B cell (primary cell): ENCODE measurements at regions not wholly inside any gene's neighbourhood (a gene's known extent, or its start where the extent isn't known, plus 50 kb on each side); places are given as distances from the start of the nearest gene placed in this dataset.

Experiments used
- ATAC-seq: fragments of 200-7000 bp; cut with Tn5 transposase; one replicate; pipeline ENCODE4 v1.10.0; 2021; ENCODE audit warnings: low read depth, mild to moderate bottlenecking, moderate number of reproducible peaks, moderate library complexity
- CTCF ChIA-PET: fragments of 350-600 bp; sonication (Branson Sonifier 250); formaldehyde crosslinking; loops from one replicate; lab custom pipeline; 2021; ENCODE audit warnings: antibody characterized with exemption, inconsistent platforms; lab: Charles Lee
- POLR2A ChIA-PET: fragments of 350-600 bp; sonication (Branson Sonifier 250); formaldehyde crosslinking; loops from one replicate; lab custom pipeline; 2021; ENCODE audit warnings: antibody characterized with exemption; lab: Charles Lee
- DNase-seq: peaks from one replicate; pipeline ENCODE4 v3.0.0; 2013
- H2AFZ ChIP-seq: 2 replicates; pipeline ENCODE4 v1.6.1; 2012; ENCODE audit warnings: mild to moderate bottlenecking, low read depth, low read length; ENCODE audit not compliant: insufficient read depth, poor library complexity, severe bottlenecking
- H3K27ac ChIP-seq, 2 donors: 1 replicate in 1 of 2; 2 replicates in 1 of 2; pipeline ENCODE4 v1.5.1; 2012 to 2013; ENCODE audit warnings: low read length in 2 of 2, mild to moderate bottlenecking in 2 of 2, moderate library complexity in 1 of 2
- H3K27me3 ChIP-seq, 4 experiments: fragments of 200-600 bp in 1 of 4; sonication (generic) in 1 of 4; replicated peaks in 1 of 4; 1 replicate in 2 of 4; 2 replicates in 2 of 4; pipeline versions ENCODE4 v1.6.1 to v1.7.0; 2013 to 2016; ENCODE audit warnings: low read length in 3 of 4, mild to moderate bottlenecking in 2 of 4, mixed read lengths in 1 of 4, moderate library complexity in 1 of 4; ENCODE audit not compliant: insufficient read depth in 4 of 4, control insufficient read depth in 3 of 4; ENCODE audit errors: control extremely low read depth in 1 of 4
- H3K36me3 ChIP-seq, 2 experiments: replicated peaks in 1 of 2; 1 replicate in 1 of 2; 2 replicates in 1 of 2; pipeline versions ENCODE4 v1.6.1 to v1.7.1; 2013; ENCODE audit warnings: low read length in 1 of 2; ENCODE audit not compliant: insufficient read depth in 2 of 2, control insufficient read depth in 1 of 2; ENCODE audit errors: control extremely low read depth in 1 of 2, extremely low read depth in 1 of 2
- H3K4me1 ChIP-seq, 2 donors: fragments of 200-600 bp in 1 of 2; sonication (generic) in 1 of 2; 1 replicate in 1 of 2; 2 replicates in 1 of 2; pipeline versions ENCODE4 v1.5.1 to v1.6.1; 2013 to 2017; ENCODE audit warnings: low read length in 2 of 2; ENCODE audit not compliant: control insufficient read depth in 2 of 2, insufficient read depth in 2 of 2
- H3K4me2 ChIP-seq: replicated peaks from 2 replicates; pipeline ENCODE3; 2012; ENCODE audit warnings: mild to moderate bottlenecking, low read depth, low read length; ENCODE audit not compliant: poor library complexity, severe bottlenecking
- H3K4me3 ChIP-seq, 5 experiments: fragments of 200-600 bp in 1 of 5; sonication (generic) in 1 of 5; 1 replicate in 3 of 5; 2 replicates in 2 of 5; pipeline versions ENCODE4 v1.5.1 to v1.7.0; 2011 to 2016; ENCODE audit warnings: low read length in 4 of 5, mild to moderate bottlenecking in 4 of 5, low read depth in 2 of 5, control low read depth in 1 of 5, moderate library complexity in 1 of 5; ENCODE audit not compliant: insufficient read depth in 1 of 5; ENCODE audit errors: control extremely low read depth in 1 of 5, extremely low read depth in 1 of 5
- H3K79me2 ChIP-seq: fragments of 200-600 bp; sonication (generic); one replicate; pipeline ENCODE4 v1.6.0; 2016; ENCODE audit warnings: low read length; ENCODE audit not compliant: control insufficient read depth, insufficient read depth
- H3K9ac ChIP-seq: fragments of 200-600 bp; sonication (generic); 2 replicates; pipeline ENCODE4 v1.6.1; 2017; ENCODE audit warnings: mild to moderate bottlenecking, low read length, moderate library complexity
- H3K9me3 ChIP-seq, 3 donors: one replicate each; pipeline versions ENCODE4 v1.6.1 to v1.7.1; 2013; ENCODE audit warnings: low read length in 2 of 3; ENCODE audit not compliant: control insufficient read depth in 2 of 3, insufficient read depth in 1 of 3; ENCODE audit errors: control extremely low read depth in 1 of 3
- H4K20me1 ChIP-seq: 2 replicates; pipeline ENCODE4 v1.6.0; 2012; ENCODE audit warnings: mild to moderate bottlenecking, low read length; ENCODE audit not compliant: insufficient read depth, control insufficient read depth, poor library complexity, severe bottlenecking
- H3K27ac Mint-ChIP-seq: one replicate; pipeline ENCODE4 v1.8.0; 2021; ENCODE audit warnings: mixed read lengths
- H3K27me3 Mint-ChIP-seq: one replicate; pipeline ENCODE4 v1.8.0; 2021; ENCODE audit warnings: mixed read lengths
- H3K4me1 Mint-ChIP-seq: one replicate; pipeline ENCODE4 v1.8.0; 2021; ENCODE audit warnings: mixed read lengths
- H3K4me3 Mint-ChIP-seq: one replicate; pipeline ENCODE4 v1.8.0; 2021; ENCODE audit warnings: mixed read lengths
- H3K9me3 Mint-ChIP-seq: one replicate; pipeline ENCODE4 v1.8.0; 2022; ENCODE audit warnings: mixed read lengths; ENCODE audit not compliant: insufficient read depth
- CTCF ChIP-seq: fragments of 200-600 bp; IDR thresholded peaks from one replicate; pipeline ENCODE4 v1.8.0; 2022; ENCODE audit warnings: antibody characterized with exemption, mild to moderate bottlenecking
- EZH2 ChIP-seq: IDR thresholded peaks from 2 replicates; pipeline ENCODE4 v1.6.1; 2012; ENCODE audit warnings: borderline replicate concordance, low read depth, mild to moderate bottlenecking, moderate library complexity, low read length; ENCODE audit not compliant: insufficient read depth, poor library complexity, severe bottlenecking
- WGBS: methylation state at CpG from one replicate; pipeline ENCODE4 v1.1.5; 2013; ENCODE audit warnings: missing lambda C conversion rate; ENCODE audit not compliant: insufficient coverage; 5-methylcytosine and 5-hydroxymethylcytosine counted together
- intact Hi-C: fragments of 100-400 bp; cut with micrococcal nuclease; formaldehyde crosslinking; loops from one replicate; pipeline ENCODE4 v1.10.0; 2022

GRCh38 chr13:90184355-90184754 lies 1163.1 kb upstream of the MIR17HG start:
- Histone ChIP-seq H3K4me2 (no peak overlapping the region), H4K20me1 (no peaks in the 10 kb centered on the region), H3K79me2 (no peaks in the 10 kb centered on the region), H2AFZ (no peak overlapping the region), H3K4me1 (no peaks in the 10 kb centered on the region), H3K9ac (no peak overlapping the region), H3K4me3 (no peak overlapping the region), H3K27me3 (no peaks in the 10 kb centered on the region), H3K9me3 (no peaks in the 10 kb centered on the region), H3K36me3 (no peaks in the 10 kb centered on the region), H3K27ac (no peak overlapping the region)
- CTCF ChIA-PET, result no interaction called here
- DNase-seq (no peak), ATAC-seq (no peak)
- POLR2A ChIA-PET, result no interaction called here
- WGBS, result no CpG with 5 or more reads among the region's 1 CpG
- Mint-ChIP-seq H3K4me3 (no peak overlapping the region), H3K9me3 (peaks cover 3% of the 10 kb centered on the region), H3K27me3 (no peaks in the 10 kb centered on the region), H3K27ac (no peak overlapping the region), H3K4me1 (no peaks in the 10 kb centered on the region)
- no peak for TF ChIP-seq CTCF
- no peak for TF ChIP-seq EZH2
- intact Hi-C loops, result no loop called here

- intact Hi-C loops, result no loop called here
- ATAC-seq (no peak), DNase-seq (no peak)
- Histone ChIP-seq H4K20me1 (no peaks in the 10 kb centered on the region), H3K36me3 (no peaks in the 10 kb centered on the region), H3K9me3 (peaks cover 0 to 3% (median 0%) of the 10 kb centered on the region in 3 donors), H3K27ac (no peak overlapping the region), H3K79me2 (no peaks in the 10 kb centered on the region), H3K4me3 (no peak overlapping the region), H3K4me1 (no peaks in the 10 kb centered on the region), H3K27me3 (no peaks in the 10 kb centered on the region), H3K9ac (no peak overlapping the region), H2AFZ (no peak overlapping the region), H3K4me2 (no peak overlapping the region)
- Mint-ChIP-seq H3K4me3 (no peak overlapping the region), H3K27ac (no peak overlapping the region), H3K4me1 (no peaks in the 10 kb centered on the region), H3K9me3 (peaks cover 3% of the 10 kb centered on the region), H3K27me3 (no peaks in the 10 kb centered on the region)
- CTCF ChIA-PET, result no interaction called here
- POLR2A ChIA-PET, result no interaction called here
- TF ChIP-seq EZH2 (no peak), CTCF (no peak)
Measured at GRCh38 chr13:90185734-90186133, 1161.8 kb upstream of the MIR17HG start.
